ENCODE measurements at regions not wholly inside any gene's neighbourhood (a gene's known extent, or its start where the extent isn't known, plus 50 kb on each side); places are given as distances from the start of the nearest gene placed in this dataset.

GRCh38 chr10:94077042-94077441 is 83.3 kb downstream of the PLCE1 start:
- no peak overlapping the region for H3K4me2 ChIP-seq (ENCODE audit: low read depth, low read length)
- no peak for TF ChIP-seq CTCF (IDR thresholded peaks at IDR 0.05; ENCODE audit: low read length)
- no peak for TF ChIP-seq EZH2 (optimal IDR thresholded peaks at IDR 0.05; ENCODE audit: low read depth, low read length)
- no peak for TF ChIP-seq EZH2phosphoT487 (IDR thresholded peaks at IDR 0.05; ENCODE audit: low read length)
- no peaks in the 10 kb centered on the region for H3K9me3 ChIP-seq (replicated peaks; ENCODE audit: insufficient read depth, low read length)
- no peaks in the 10 kb centered on the region for H3K27me3 ChIP-seq (replicated peaks; ENCODE audit: insufficient read depth, low read length)
- no peaks in the 10 kb centered on the region for H3K4me1 ChIP-seq (ENCODE audit: low read length)
- H3F3A ChIP-seq (ENCODE audit: insufficient read depth, low read length), result no peaks in the 10 kb centered on the region
- H3K27ac ChIP-seq (ENCODE audit: low read length), result no peak overlapping the region
- no peak overlapping the region for H2AFZ ChIP-seq (ENCODE audit: low read length)
- H3K36me3 ChIP-seq (replicated peaks; ENCODE audit: insufficient read depth, low read length), result no peaks in the 10 kb centered on the region
- H3K9me2 ChIP-seq (replicated peaks; ENCODE audit: insufficient read depth, low read length), result no peaks in the 10 kb centered on the region
- H4K20me1 ChIP-seq (ENCODE audit: insufficient read depth, low read length), result no peaks in the 10 kb centered on the region
- no peaks in the 10 kb centered on the region for H3K79me2 ChIP-seq (ENCODE audit: low read length)
- no peak overlapping the region for H3K9ac ChIP-seq (ENCODE audit: low read length)
- H3K4me3 ChIP-seq (ENCODE audit: low read length), result no peak overlapping the region
- no peak for DNase-seq

GRCh38 chr10:94080108-94080507 is 86.4 kb downstream of the PLCE1 start:
- Histone ChIP-seq H3K9me3 (replicated peaks; ENCODE audit: insufficient read depth, low read length) (no peaks in the 10 kb centered on the region), H3K36me3 (replicated peaks; ENCODE audit: insufficient read depth, low read length) (no peaks in the 10 kb centered on the region), H3K4me3 (ENCODE audit: low read length) (no peak overlapping the region), H3K27me3 (replicated peaks; ENCODE audit: insufficient read depth, low read length) (no peaks in the 10 kb centered on the region), H2AFZ (ENCODE audit: low read length) (no peak overlapping the region), H3K4me2 (ENCODE audit: low read depth, low read length) (no peak overlapping the region), H3K27ac (ENCODE audit: low read length) (no peak overlapping the region), H3K9me2 (replicated peaks; ENCODE audit: insufficient read depth, low read length) (no peaks in the 10 kb centered on the region), H4K20me1 (ENCODE audit: insufficient read depth, low read length) (no peaks in the 10 kb centered on the region), H3K79me2 (ENCODE audit: low read length) (no peaks in the 10 kb centered on the region), H3K9ac (ENCODE audit: low read length) (no peak overlapping the region), H3K4me1 (ENCODE audit: low read length) (no peaks in the 10 kb centered on the region), H3F3A (ENCODE audit: insufficient read depth, low read length) (no peaks in the 10 kb centered on the region)
- no peak for DNase-seq
- TF ChIP-seq EZH2 (optimal IDR thresholded peaks at IDR 0.05; ENCODE audit: low read depth, low read length) (no peak), CTCF (IDR thresholded peaks at IDR 0.05; ENCODE audit: low read length) (no peak), EZH2phosphoT487 (IDR thresholded peaks at IDR 0.05; ENCODE audit: low read length) (no peak)

- H3K27ac ChIP-seq (ENCODE audit: low read length), result no peak overlapping the region
- H3F3A ChIP-seq (ENCODE audit: insufficient read depth, low read length), result no peaks in the 10 kb centered on the region
- no peaks in the 10 kb centered on the region for H3K27me3 ChIP-seq (replicated peaks; ENCODE audit: insufficient read depth, low read length)
- H2AFZ ChIP-seq (ENCODE audit: low read length), result no peak overlapping the region
- H3K4me2 ChIP-seq (ENCODE audit: low read depth, low read length), result no peak overlapping the region
- DNase-seq, result no peak
- no peaks in the 10 kb centered on the region for H3K79me2 ChIP-seq (ENCODE audit: low read length)
- H3K9me3 ChIP-seq (replicated peaks; ENCODE audit: insufficient read depth, low read length), result no peaks in the 10 kb centered on the region
- H3K9ac ChIP-seq (ENCODE audit: low read length), result no peak overlapping the region
- TF ChIP-seq EZH2phosphoT487 (IDR thresholded peaks at IDR 0.05; ENCODE audit: low read length), result no peak
- TF ChIP-seq CTCF (IDR thresholded peaks at IDR 0.05; ENCODE audit: low read length), result no peak
- no peak for TF ChIP-seq EZH2 (optimal IDR thresholded peaks at IDR 0.05; ENCODE audit: low read depth, low read length)
- H4K20me1 ChIP-seq (ENCODE audit: insufficient read depth, low read length), result no peaks in the 10 kb centered on the region
- no peaks in the 10 kb centered on the region for H3K36me3 ChIP-seq (replicated peaks; ENCODE audit: insufficient read depth, low read length)
- no peaks in the 10 kb centered on the region for H3K9me2 ChIP-seq (replicated peaks; ENCODE audit: insufficient read depth, low read length)
- H3K4me1 ChIP-seq (ENCODE audit: low read length), result no peaks in the 10 kb centered on the region
- no peak overlapping the region for H3K4me3 ChIP-seq (ENCODE audit: low read length)
Measured at GRCh38 chr10:94083662-94084265, 90.0 kb downstream of the PLCE1 start.
